BLaER1 (cell line): ENCODE measurements at regions not wholly inside any gene's neighbourhood (a gene's known extent, or its start where the extent isn't known, plus 50 kb on each side); places are given as distances from the start of the nearest gene placed in this dataset.
"Not testable (repeated sequence)": the region's sequence is repeated elsewhere in the genome, so short reads cannot be mapped to it uniquely, and the experiment has no call there.

Source experiments
- H3K27ac ChIP-seq: shearing (Covaris generic); formaldehyde crosslinking; 2 replicates; pipeline ENCODE4 v1.8.1; 2022
- H3K27me3 ChIP-seq: shearing (Covaris generic); formaldehyde crosslinking; 2 replicates; pipeline ENCODE4 v1.8.1; 2022
- H3K36me3 ChIP-seq: shearing (Covaris generic); formaldehyde crosslinking; 2 replicates; pipeline ENCODE4 v1.8.1; 2022
- H3K4me1 ChIP-seq: shearing (Covaris generic); formaldehyde crosslinking; 2 replicates; pipeline ENCODE4 v1.8.1; 2022
- H3K4me2 ChIP-seq: shearing (Covaris generic); formaldehyde crosslinking; 2 replicates; pipeline ENCODE4 v1.8.1; 2022
- H3K4me3 ChIP-seq: shearing (Covaris generic); formaldehyde crosslinking; 2 replicates; pipeline ENCODE4 v1.8.1; 2022
- H3K9ac ChIP-seq: shearing (Covaris generic); formaldehyde crosslinking; 2 replicates; pipeline ENCODE4 v1.8.1; 2022
- H3K9me3 ChIP-seq: shearing (Covaris generic); formaldehyde crosslinking; 2 replicates; pipeline ENCODE4 v1.8.1; 2022
- H4K20me1 ChIP-seq: shearing (Covaris generic); formaldehyde crosslinking; 2 replicates; pipeline ENCODE4 v1.8.1; 2022
- Cebpa-rat ChIP-seq: shearing (Covaris generic); IDR thresholded peaks from 2 replicates; pipeline ENCODE4 v1.8.1; 2022

GRCh38 chr10:118955531-118955930, 74.0 kb upstream of the NANOS1 start:
- no peak for TF ChIP-seq Cebpa-rat
- no peak overlapping the region for H3K9ac ChIP-seq
- H4K20me1 ChIP-seq: no peaks in the 10 kb centered on the region
- no peaks in the 10 kb centered on the region for H3K27me3 ChIP-seq
- no peak overlapping the region for H3K4me2 ChIP-seq
- H3K36me3 ChIP-seq: no peaks in the 10 kb centered on the region
- no peak overlapping the region for H3K27ac ChIP-seq
- H3K4me1 ChIP-seq: peaks cover 11% of the 10 kb centered on the region
- H3K9me3 ChIP-seq: no peaks in the 10 kb centered on the region
- H3K4me3 ChIP-seq: no peak overlapping the region

GRCh38 chr10:118955951-118956801, 73.3 kb upstream of the NANOS1 start:
- Histone ChIP-seq H4K20me1 (no peaks in the 10 kb centered on the region), H3K36me3 (no peaks in the 10 kb centered on the region), H3K4me3 (no peak overlapping the region), H3K27ac (no peak overlapping the region), H3K27me3 (no peaks in the 10 kb centered on the region), H3K4me2 (no peak overlapping the region), H3K9me3 (no peaks in the 10 kb centered on the region), H3K4me1 (peaks cover 11% of the 10 kb centered on the region), H3K9ac (no peak overlapping the region)
- TF ChIP-seq Cebpa-rat: no peak

- H3K4me1 ChIP-seq: peaks cover 11% of the 10 kb centered on the region
- no peak overlapping the region for H3K4me3 ChIP-seq
- no peaks in the 10 kb centered on the region for H3K27me3 ChIP-seq
- no peaks in the 10 kb centered on the region for H3K9me3 ChIP-seq
- H3K9ac ChIP-seq: no peak overlapping the region
- H4K20me1 ChIP-seq: no peaks in the 10 kb centered on the region
- no peak overlapping the region for H3K27ac ChIP-seq
- no peak for TF ChIP-seq Cebpa-rat
- H3K36me3 ChIP-seq: no peaks in the 10 kb centered on the region
- H3K4me2 ChIP-seq: no peak overlapping the region
Observed at GRCh38 chr10:118956802-118957442, 72.6 kb upstream of the NANOS1 start.

- no peak overlapping the region for H3K9ac ChIP-seq
- no peaks in the 10 kb centered on the region for H3K27me3 ChIP-seq
- peaks cover 11% of the 10 kb centered on the region for H3K4me1 ChIP-seq
- no peaks in the 10 kb centered on the region for H3K9me3 ChIP-seq
- no peaks in the 10 kb centered on the region for H3K36me3 ChIP-seq
- H3K27ac ChIP-seq: no peak overlapping the region
- H3K4me3 ChIP-seq: no peak overlapping the region
- TF ChIP-seq Cebpa-rat: no peak
- H4K20me1 ChIP-seq: no peaks in the 10 kb centered on the region
- no peak overlapping the region for H3K4me2 ChIP-seq
Observed at GRCh38 chr10:118957443-118957825, 72.1 kb upstream of the NANOS1 start.

- Histone ChIP-seq H4K20me1 (no peaks in the 10 kb centered on the region), H3K9me3 (no peaks in the 10 kb centered on the region), H3K4me3 (no peak overlapping the region), H3K9ac (no peak overlapping the region), H3K4me2 (no peak overlapping the region), H3K4me1 (peaks cover 11% of the 10 kb centered on the region), H3K27ac (no peak overlapping the region), H3K36me3 (no peaks in the 10 kb centered on the region), H3K27me3 (no peaks in the 10 kb centered on the region)
- no peak for TF ChIP-seq Cebpa-rat
Observed at GRCh38 chr10:118957966-118958365, 71.5 kb upstream of the NANOS1 start.

GRCh38 chr10:118958559-118958958, 71.0 kb upstream of the NANOS1 start:
- peaks cover 11% of the 10 kb centered on the region for H3K4me1 ChIP-seq
- no peak for TF ChIP-seq Cebpa-rat
- no peaks in the 10 kb centered on the region for H4K20me1 ChIP-seq
- no peaks in the 10 kb centered on the region for H3K27me3 ChIP-seq
- no peaks in the 10 kb centered on the region for H3K9me3 ChIP-seq
- no peak overlapping the region for H3K4me3 ChIP-seq
- no peak overlapping the region for H3K27ac ChIP-seq
- H3K4me2 ChIP-seq: no peak overlapping the region
- no peaks in the 10 kb centered on the region for H3K36me3 ChIP-seq
- H3K9ac ChIP-seq: no peak overlapping the region

- no peak for TF ChIP-seq Cebpa-rat
- Histone ChIP-seq H3K9me3 (no peaks in the 10 kb centered on the region), H3K27me3 (no peaks in the 10 kb centered on the region), H3K9ac (no peak overlapping the region), H3K27ac (no peak overlapping the region), H3K4me2 (peak overlapping the region; percentile 21), H4K20me1 (no peaks in the 10 kb centered on the region), H3K4me3 (no peak overlapping the region), H3K36me3 (no peaks in the 10 kb centered on the region), H3K4me1 (peaks cover 11% of the 10 kb centered on the region)
Observed at GRCh38 chr10:118958984-118959925, 70.3 kb upstream of the NANOS1 start.

- no peak overlapping the region for H3K27ac ChIP-seq
Observed at GRCh38 chr10:118960157-118961090, 69.1 kb upstream of the NANOS1 start.

GRCh38 chr10:118961436-118961835, 68.1 kb upstream of the NANOS1 start:
- H3K4me3 ChIP-seq: no peak overlapping the region
- no peak for TF ChIP-seq Cebpa-rat
- no peak overlapping the region for H3K27ac ChIP-seq
- H3K36me3 ChIP-seq: no peaks in the 10 kb centered on the region
- no peaks in the 10 kb centered on the region for H3K27me3 ChIP-seq
- no peaks in the 10 kb centered on the region for H3K9me3 ChIP-seq
- no peak overlapping the region for H3K4me2 ChIP-seq
- H3K4me1 ChIP-seq: peaks cover 11% of the 10 kb centered on the region
- no peaks in the 10 kb centered on the region for H4K20me1 ChIP-seq
- no peak overlapping the region for H3K9ac ChIP-seq

More at GRCh38 chr10:118960157-118961090, 69.1 kb upstream of the NANOS1 start:
- Histone ChIP-seq H3K9me3 (no peaks in the 10 kb centered on the region), H3K27me3 (no peaks in the 10 kb centered on the region), H3K4me2 (peak overlapping the region; percentile 21; the same call in 1 of the 2 replicates), H4K20me1 (no peaks in the 10 kb centered on the region), H3K9ac (no peak overlapping the region), H3K36me3 (no peaks in the 10 kb centered on the region), H3K4me1 (peaks cover 11% of the 10 kb centered on the region), H3K4me3 (no peak overlapping the region)
- TF ChIP-seq Cebpa-rat: no peak

GRCh38 chr10:118962331-118962868, 67.1 kb upstream of the NANOS1 start:
- not testable (repeated sequence) for H3K36me3 ChIP-seq, H3K9me3 ChIP-seq, H3K27me3 ChIP-seq, H3K27ac ChIP-seq, H3K4me3 ChIP-seq, H3K4me2 ChIP-seq, H4K20me1 ChIP-seq, H3K9ac ChIP-seq
- H3K4me1 ChIP-seq: peaks cover 11% of the 10 kb centered on the region
